ENCODE measurements at regions not wholly inside any gene's neighbourhood (a gene's known extent, or its start where the extent isn't known, plus 50 kb on each side); places are given as distances from the start of the nearest gene placed in this dataset.

DNA sequence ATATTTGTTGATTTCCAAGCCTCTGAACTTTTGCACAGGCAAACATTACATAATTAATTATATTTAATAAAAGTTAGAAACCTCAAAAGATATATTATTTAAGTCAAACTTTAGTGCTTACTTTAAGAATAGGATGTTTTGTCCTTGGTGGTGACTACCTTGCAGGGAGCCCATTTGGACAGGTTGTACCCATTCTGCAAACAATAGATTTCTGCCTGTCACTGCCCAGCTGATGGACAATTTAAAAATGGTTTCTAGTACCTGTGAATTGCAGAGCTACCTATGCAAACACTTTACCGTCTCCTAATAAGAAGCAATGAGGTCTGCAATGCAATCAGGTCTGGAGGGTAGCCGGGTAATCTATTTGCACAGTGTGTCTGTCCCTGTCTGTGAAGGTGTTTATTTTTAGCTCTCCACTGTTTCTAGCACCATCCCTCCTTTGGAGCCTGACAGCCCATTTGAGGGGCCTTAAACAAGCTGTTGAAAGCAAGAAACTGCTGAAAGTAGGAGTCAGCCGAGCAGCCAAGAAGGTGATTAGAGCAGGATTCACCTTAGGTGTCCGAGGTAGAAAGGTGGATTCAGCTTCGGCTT is 556.2 kb upstream of the CFAP20DC start:
- CTCF ChIA-PET, result no interaction called here
- no peak overlapping the region for H3K27ac Mint-ChIP-seq (ENCODE audit: unreplicated experiment)
- intact Hi-C loops (cut with micrococcal nuclease; ENCODE audit: unreplicated experiment), result no loop called here

DNA sequence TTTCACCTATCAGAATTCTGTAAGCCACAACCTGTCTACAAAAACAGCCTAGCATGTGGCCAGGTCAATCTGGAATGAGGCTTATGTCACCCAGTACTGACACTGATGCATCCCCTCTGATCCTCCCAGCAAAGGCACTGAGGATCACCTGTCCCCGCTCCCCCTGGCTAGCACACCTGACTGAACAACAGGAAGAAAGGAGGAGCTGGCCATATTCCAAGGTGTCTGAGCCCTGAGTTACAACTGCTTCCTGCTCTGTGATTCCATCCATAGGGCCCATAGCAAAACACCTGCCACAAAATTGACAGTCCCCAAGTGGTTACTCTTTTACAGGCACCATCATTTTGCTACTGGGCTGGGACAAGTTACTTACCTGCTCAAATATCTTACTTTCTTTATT is 555.5 kb upstream of the CFAP20DC start:
- no peak for DNase-seq
- peaks cover 6% of the 10 kb centered on the region for H3K9me3 Mint-ChIP-seq (ENCODE audit: low read depth, unreplicated experiment)
- BruUV-seq (replicated peaks), result no TSS peak
- H3K36me3 Mint-ChIP-seq (ENCODE audit: insufficient read depth, unreplicated experiment), result no peaks in the 10 kb centered on the region
- H3K27ac Mint-ChIP-seq (ENCODE audit: unreplicated experiment), result no peak overlapping the region
- CTCF ChIA-PET, result no interaction called here
- H3K4me3 Mint-ChIP-seq (ENCODE audit: low read depth, unreplicated experiment), result no peak overlapping the region
- no peaks in the 10 kb centered on the region for H3K27me3 Mint-ChIP-seq (ENCODE audit: unreplicated experiment)
- intact Hi-C loops (cut with micrococcal nuclease; ENCODE audit: unreplicated experiment), result no loop called here
- TF ChIP-seq, protein P1, sequence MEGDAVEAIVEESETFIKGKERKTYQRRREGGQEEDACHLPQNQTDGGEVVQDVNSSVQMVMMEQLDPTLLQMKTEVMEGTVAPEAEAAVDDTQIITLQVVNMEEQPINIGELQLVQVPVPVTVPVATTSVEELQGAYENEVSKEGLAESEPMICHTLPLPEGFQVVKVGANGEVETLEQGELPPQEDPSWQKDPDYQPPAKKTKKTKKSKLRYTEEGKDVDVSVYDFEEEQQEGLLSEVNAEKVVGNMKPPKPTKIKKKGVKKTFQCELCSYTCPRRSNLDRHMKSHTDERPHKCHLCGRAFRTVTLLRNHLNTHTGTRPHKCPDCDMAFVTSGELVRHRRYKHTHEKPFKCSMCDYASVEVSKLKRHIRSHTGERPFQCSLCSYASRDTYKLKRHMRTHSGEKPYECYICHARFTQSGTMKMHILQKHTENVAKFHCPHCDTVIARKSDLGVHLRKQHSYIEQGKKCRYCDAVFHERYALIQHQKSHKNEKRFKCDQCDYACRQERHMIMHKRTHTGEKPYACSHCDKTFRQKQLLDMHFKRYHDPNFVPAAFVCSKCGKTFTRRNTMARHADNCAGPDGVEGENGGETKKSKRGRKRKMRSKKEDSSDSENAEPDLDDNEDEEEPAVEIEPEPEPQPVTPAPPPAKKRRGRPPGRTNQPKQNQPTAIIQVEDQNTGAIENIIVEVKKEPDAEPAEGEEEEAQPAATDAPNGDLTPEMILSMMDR (IDR thresholded peaks at IDR 0.05; ENCODE audit: unreplicated experiment), result no peak
- H3K4me1 Mint-ChIP-seq (ENCODE audit: low read depth, unreplicated experiment), result no peaks in the 10 kb centered on the region

More for the DNA sequence above, 556.2 kb upstream of the CFAP20DC start:
- Mint-ChIP-seq H3K36me3 (ENCODE audit: insufficient read depth, unreplicated experiment) (no peaks in the 10 kb centered on the region), H3K4me1 (ENCODE audit: low read depth, unreplicated experiment) (no peaks in the 10 kb centered on the region), H3K9me3 (ENCODE audit: low read depth, unreplicated experiment) (peaks cover 6% of the 10 kb centered on the region), H3K27me3 (ENCODE audit: unreplicated experiment) (no peaks in the 10 kb centered on the region), H3K4me3 (ENCODE audit: low read depth, unreplicated experiment) (no peak overlapping the region)
- no peak for DNase-seq
- TF ChIP-seq, protein P1 (IDR thresholded peaks at IDR 0.05; ENCODE audit: unreplicated experiment), result no peak
- BruUV-seq (replicated peaks), result no TSS peak

DNA sequence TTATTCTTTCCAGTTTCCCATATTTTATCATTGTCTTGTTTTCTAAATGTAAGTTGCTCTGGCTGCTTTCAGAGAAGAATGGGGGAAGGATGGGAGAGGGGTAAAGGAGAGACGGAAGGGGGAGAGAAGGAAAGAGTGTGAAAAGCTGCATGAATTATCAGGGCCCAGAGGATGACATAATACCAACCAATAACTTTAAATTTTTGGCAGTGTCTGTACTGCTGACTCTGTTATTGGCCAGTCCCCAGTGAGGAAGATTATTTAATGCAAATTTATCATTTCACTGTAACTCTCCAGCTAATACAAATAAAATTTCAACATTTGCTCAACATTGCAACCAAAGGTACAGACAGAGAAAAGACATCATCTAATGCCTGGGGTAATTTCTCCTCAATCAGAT is 551.7 kb upstream of the CFAP20DC start:
- Mint-ChIP-seq H3K4me3 (ENCODE audit: low read depth, unreplicated experiment) (no peak overlapping the region), H3K27me3 (ENCODE audit: unreplicated experiment) (no peaks in the 10 kb centered on the region), H3K4me1 (ENCODE audit: low read depth, unreplicated experiment) (no peaks in the 10 kb centered on the region), H3K9me3 (ENCODE audit: low read depth, unreplicated experiment) (peaks cover 2% of the 10 kb centered on the region), H3K27ac (ENCODE audit: unreplicated experiment) (no peak overlapping the region), H3K36me3 (ENCODE audit: insufficient read depth, unreplicated experiment) (no peaks in the 10 kb centered on the region)
- intact Hi-C loops (cut with micrococcal nuclease; ENCODE audit: unreplicated experiment), result no loop called here
- no peak for DNase-seq
- BruUV-seq (replicated peaks), result no TSS peak
- TF ChIP-seq, protein P1 (IDR thresholded peaks at IDR 0.05; ENCODE audit: unreplicated experiment), result no peak
- CTCF ChIA-PET, result no interaction called here

DNA sequence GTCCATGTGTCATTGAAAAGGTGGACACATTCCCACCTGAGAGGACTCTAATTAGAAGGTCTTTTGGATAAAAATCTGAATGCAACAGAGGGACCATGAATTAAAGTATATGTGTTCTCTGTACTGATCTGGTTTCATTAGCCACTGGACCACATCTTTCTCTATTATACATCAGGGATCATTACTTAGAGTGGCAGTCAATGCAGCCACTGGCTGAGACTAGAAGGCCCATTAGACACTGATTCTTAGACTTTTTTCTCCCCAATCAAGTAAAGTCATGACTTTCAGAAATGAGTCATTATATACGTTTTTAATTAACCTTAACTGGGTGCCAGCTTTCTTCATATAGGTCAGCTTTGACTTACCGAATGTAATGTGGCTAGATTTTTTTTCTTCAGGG is 550.8 kb upstream of the CFAP20DC start:
- Mint-ChIP-seq H3K27me3 (ENCODE audit: unreplicated experiment) (no peaks in the 10 kb centered on the region), H3K4me3 (ENCODE audit: low read depth, unreplicated experiment) (no peak overlapping the region), H3K9me3 (ENCODE audit: low read depth, unreplicated experiment) (peaks cover 2% of the 10 kb centered on the region), H3K27ac (ENCODE audit: unreplicated experiment) (no peak overlapping the region), H3K4me1 (ENCODE audit: low read depth, unreplicated experiment) (no peaks in the 10 kb centered on the region), H3K36me3 (ENCODE audit: insufficient read depth, unreplicated experiment) (no peaks in the 10 kb centered on the region)
- BruUV-seq (replicated peaks), result no TSS peak
- TF ChIP-seq, protein P1 (IDR thresholded peaks at IDR 0.05; ENCODE audit: unreplicated experiment), result no peak
- CTCF ChIA-PET, result no interaction called here
- DNase-seq, result no peak
- intact Hi-C loops (cut with micrococcal nuclease; ENCODE audit: unreplicated experiment), result no loop called here

Data from Calu3 (cell line).